Cardiac fibroblast (primary cell): ENCODE measurements at regions not wholly inside any gene's neighbourhood (a gene's known extent, or its start where the extent isn't known, plus 50 kb on each side); places are given as distances from the start of the nearest gene placed in this dataset.

Source experiments
- DNase-seq, 2 donors: peaks; one replicate each; pipeline versions ENCODE4 v3.0.0 to v3.0.0-alpha.2; 2010; ENCODE audit warnings: low read depth in 2 of 2
- H3K4me3 ChIP-seq, 2 donors: replicated peaks in 1 of 2; 1 replicate in 1 of 2; 2 replicates in 1 of 2; pipeline ENCODE4 v1.5.1; 2011; ENCODE audit warnings: low read depth in 2 of 2, low read length in 2 of 2, mild to moderate bottlenecking in 2 of 2, moderate library complexity in 1 of 2
- CTCF ChIP-seq: IDR thresholded peaks from one replicate; pipeline ENCODE4 v1.5.1; 2011; ENCODE audit warnings: low read depth, mild to moderate bottlenecking, low read length, inconsistent platforms

- no peak for DNase-seq
- TF ChIP-seq CTCF: no peak
- H3K4me3 ChIP-seq: no peak overlapping the region
Measured at GRCh38 chr12:89791286-89791685, 82.6 kb upstream of the ATP2B1 start.

DNA sequence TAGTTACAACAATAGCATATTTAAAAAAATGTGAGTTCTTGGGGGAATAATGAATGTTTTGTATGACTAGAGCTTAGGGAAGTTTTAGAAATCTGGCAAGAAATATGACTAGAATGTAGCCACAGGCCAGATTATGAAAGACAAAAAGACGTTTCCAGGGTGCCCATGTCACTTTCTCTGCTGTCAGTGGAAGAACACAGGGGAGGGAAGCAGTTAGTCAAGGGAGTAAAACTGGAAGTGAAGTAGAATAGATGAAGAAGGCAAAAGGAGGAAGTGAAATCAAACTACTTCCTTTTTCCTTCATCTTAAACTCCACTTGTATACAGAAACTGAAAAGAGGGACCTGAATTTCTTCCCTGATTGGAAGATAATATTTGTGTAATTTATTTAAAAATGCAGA lies 81.2 kb upstream of the ATP2B1 start:
- peak; percentile 26 to 32 for DNase-seq
- no peak overlapping the region for H3K4me3 ChIP-seq
- TF ChIP-seq CTCF: no peak

DNA sequence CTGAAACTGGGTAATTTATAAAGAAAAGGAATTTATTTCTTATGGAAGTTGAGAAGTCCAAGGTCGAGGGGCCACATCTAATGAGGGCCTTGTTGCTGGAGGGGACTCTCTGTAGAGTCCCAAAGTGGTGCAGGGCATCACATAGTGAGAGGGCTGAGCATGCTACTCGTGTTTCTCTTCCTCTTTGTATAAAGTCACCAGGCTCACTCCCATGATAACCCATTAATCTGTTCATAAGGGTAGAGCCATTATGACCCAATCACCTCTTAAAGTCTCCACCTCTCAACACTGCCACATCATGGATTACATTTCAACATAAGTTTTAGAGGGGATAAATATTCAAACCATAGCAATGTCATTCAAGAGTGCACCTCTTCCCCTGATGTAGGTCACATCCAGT lies 79.1 kb upstream of the ATP2B1 start:
- DNase-seq: no peak
- TF ChIP-seq CTCF: no peak
- H3K4me3 ChIP-seq: no peak overlapping the region

DNA sequence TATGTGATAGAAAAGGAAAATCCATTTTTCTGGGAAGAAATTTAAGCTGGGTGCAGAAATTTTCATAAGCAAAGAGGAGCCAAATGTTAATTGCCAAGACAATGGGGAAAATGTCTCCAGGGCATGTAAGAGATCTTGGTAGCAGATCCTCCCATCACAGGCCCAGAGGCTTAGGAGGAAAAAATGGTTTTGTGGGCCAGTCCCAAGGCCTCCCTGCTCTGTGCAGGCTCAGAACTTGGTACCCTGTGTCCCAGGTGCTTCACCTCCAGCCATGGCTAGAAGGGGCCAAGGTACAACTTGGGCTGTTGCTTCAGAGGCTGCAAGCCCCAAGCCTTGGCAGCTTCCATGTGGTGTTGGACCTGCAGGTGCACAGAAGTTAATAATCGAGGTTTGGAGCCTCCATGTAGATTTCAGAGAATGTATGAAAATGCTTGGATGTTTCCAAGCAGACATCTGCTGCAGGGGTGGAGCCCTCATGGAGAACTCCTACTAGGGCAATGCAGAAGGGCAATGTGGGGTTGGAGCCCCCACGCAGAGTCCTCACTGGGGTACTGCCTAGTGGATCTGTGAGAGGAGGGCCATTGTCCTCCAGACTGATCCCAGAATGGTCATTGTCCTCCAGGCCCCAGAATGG lies 77.7 kb upstream of the ATP2B1 start:
- TF ChIP-seq CTCF: no peak
- H3K4me3 ChIP-seq: no peak overlapping the region
- DNase-seq: no peak

GRCh38 chr12:89783359-89784060 lies 74.9 kb upstream of the ATP2B1 start:
- TF ChIP-seq CTCF: no peak
- no peak overlapping the region for H3K4me3 ChIP-seq
- peak; percentile 64 to 68 for DNase-seq

DNA sequence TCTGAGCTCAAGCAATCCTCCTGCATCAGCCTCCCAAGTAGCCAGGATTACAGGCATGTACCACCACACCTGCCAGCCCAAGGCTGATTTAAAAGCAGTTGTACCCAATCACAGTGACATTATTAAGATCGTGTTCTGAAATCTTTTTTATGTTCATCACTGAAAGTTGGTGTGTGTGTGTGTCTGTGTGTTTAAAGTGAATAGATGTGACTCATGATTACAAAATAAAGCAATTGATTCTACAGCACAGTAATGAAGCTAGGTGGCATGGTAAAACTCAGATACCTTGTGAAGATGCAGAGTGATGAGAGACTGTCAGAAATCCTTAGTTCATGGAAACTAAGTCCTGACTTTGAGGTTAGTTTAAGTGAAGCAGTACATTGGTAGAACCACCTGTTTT lies 74.2 kb upstream of the ATP2B1 start:
- TF ChIP-seq CTCF: no peak
- H3K4me3 ChIP-seq: no peak overlapping the region
- DNase-seq: peak in 1 of 2 donors; percentile 17
